HL-60 (cell line): ENCODE measurements at regions not wholly inside any gene's neighbourhood (a gene's known extent, or its start where the extent isn't known, plus 50 kb on each side); places are given as distances from the start of the nearest gene placed in this dataset.

Source experiments
- CTCF ChIP-seq: IDR thresholded peaks from one replicate; pipeline ENCODE4 v1.5.1; 2011; ENCODE audit warnings: low read length, control low read depth, inconsistent platforms; ENCODE audit not compliant: insufficient read depth
- GABPA ChIP-seq: IDR thresholded peaks from 2 replicates; pipeline ENCODE4 v1.6.1; 2012; ENCODE audit warnings: low read depth
- POLR2AphosphoS5 ChIP-seq: IDR thresholded peaks from 2 replicates; pipeline ENCODE4 v1.6.1; 2012; ENCODE audit warnings: low read depth
- REST ChIP-seq: IDR thresholded peaks from 2 replicates; pipeline ENCODE4 v1.6.1; 2012; ENCODE audit warnings: low read depth; ENCODE audit not compliant: insufficient replicate concordance
- SPI1 ChIP-seq: IDR thresholded peaks from 2 replicates; pipeline ENCODE4 v1.6.1; 2012; ENCODE audit warnings: low read depth, mild to moderate bottlenecking, borderline replicate concordance

GRCh38 chr16:87201790-87202189, 115.4 kb downstream of the C16orf95 start:
- TF ChIP-seq CTCF (no peak), POLR2AphosphoS5 (no peak), REST (no peak), GABPA (no peak), SPI1 (no peak)
